ENCODE measurements at regions not wholly inside any gene's neighbourhood (a gene's known extent, or its start where the extent isn't known, plus 50 kb on each side); places are given as distances from the start of the nearest gene placed in this dataset.

DNA sequence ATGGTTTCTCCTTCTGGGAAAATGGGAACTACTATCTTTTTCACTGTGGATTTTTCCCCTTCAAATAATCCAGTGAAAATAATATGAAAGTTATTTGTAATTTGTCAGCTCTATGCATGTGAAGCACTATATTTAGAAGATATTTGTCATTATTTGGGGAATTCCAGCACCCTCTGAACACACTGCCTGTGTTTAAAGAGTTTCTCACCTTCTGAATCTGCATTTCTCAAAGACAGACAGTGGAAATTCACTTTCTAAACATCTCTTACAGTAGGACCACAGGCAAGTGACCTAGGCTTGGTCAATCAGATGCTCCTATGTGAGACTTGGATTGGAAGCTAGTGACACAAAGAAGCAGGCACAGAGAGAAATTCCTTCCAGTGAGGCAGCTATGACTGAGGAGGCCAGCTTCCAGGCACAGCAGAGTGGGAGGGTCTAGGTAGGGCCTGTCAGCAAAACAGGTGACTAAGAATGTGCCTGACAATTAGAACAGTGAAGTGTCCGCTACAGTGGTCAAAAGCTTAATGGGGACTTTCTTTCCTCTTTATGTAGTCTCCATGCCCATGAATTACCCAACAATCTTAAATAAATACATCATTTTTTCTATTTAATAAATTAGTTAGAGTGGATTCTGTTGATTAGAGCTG is 167.2 kb downstream of the HMHB1 start:
- Histone ChIP-seq H3K9me3 (ENCODE audit: control insufficient read depth, insufficient read depth, low read depth, low read length) (no peaks in the 10 kb centered on the region), H3K36me3 (ENCODE audit: control insufficient read depth in 2 of 2, insufficient read depth in 1 of 2, low read length in 2 of 2) (no peaks in the 10 kb centered on the region), H3K4me1 (ENCODE audit: control insufficient read depth, insufficient read depth, low read length) (no peaks in the 10 kb centered on the region), H3K4me3 (ENCODE audit: low read depth, low read length) (no peak overlapping the region), H3K27ac (ENCODE audit: extremely low read depth, low read depth, low read length) (no peak overlapping the region)
- TF ChIP-seq ZNF324 (tag by site-specific recombination; IDR thresholded peaks at IDR 0.05) (no peak), BCL11A (tag by site-specific recombination; IDR thresholded peaks at IDR 0.05; ENCODE audit: low read depth) (no peak), ZNF335 (tag by site-specific recombination; conservative IDR thresholded peaks at IDR 0.05) (peak; percentile 55; the same call in 1 of the 2 replicates)
- TF ChIP-seq, protein P1, sequence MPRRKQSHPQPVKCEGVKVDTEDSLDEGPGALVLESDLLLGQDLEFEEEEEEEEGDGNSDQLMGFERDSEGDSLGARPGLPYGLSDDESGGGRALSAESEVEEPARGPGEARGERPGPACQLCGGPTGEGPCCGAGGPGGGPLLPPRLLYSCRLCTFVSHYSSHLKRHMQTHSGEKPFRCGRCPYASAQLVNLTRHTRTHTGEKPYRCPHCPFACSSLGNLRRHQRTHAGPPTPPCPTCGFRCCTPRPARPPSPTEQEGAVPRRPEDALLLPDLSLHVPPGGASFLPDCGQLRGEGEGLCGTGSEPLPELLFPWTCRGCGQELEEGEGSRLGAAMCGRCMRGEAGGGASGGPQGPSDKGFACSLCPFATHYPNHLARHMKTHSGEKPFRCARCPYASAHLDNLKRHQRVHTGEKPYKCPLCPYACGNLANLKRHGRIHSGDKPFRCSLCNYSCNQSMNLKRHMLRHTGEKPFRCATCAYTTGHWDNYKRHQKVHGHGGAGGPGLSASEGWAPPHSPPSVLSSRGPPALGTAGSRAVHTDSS (tag by site-specific recombination; IDR thresholded peaks at IDR 0.05), result no peak
- TF ChIP-seq, protein P2, sequence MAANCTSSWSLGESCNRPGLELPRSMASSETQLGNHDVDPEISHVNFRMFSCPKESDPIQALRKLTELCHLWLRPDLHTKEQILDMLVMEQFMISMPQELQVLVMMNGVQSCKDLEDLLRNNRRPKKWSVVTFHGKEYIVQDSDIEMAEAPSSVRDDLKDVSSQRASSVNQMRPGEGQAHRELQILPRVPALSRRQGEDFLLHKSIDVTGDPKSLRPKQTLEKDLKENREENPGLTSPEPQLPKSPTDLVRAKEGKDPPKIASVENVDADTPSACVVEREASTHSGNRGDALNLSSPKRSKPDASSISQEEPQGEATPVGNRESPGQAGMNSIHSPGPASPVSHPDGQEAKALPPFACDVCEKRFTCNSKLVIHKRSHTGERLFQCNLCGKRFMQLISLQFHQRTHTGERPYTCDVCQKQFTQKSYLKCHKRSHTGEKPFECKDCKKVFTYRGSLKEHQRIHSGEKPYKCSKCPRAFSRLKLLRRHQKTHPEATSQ (tag by site-specific recombination; IDR thresholded peaks at IDR 0.05), result no peak
- ChIA-PET CTCF (interaction anchor here (0.6 to 3.1 kb wide), 5 partner anchors 11 to 1261 kb away, joined by 3 to 18 read pairs (median 3); no protein-coding TSS in a partner anchor), POLR2A (no interaction called here)

DNA sequence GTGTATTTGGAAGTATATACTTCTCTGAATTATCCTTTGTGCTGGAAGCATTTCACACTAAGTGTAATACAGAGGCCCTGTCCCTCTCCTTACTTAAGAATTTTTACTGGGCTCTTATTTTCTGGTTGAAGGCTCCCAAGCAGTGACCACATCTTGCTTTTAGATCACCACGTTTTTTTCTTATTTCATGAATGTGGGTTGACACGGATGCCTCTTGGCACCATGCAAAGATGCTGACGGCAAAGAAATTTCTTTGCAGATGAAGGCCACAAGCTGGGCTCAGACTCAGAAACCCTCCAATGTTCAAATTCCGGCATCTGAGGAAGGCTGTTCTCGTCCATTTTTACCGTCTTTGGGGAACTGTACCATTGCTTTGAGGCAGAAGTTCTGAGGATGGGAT is 168.5 kb downstream of the HMHB1 start:
- CTCF ChIA-PET, result no interaction called here
- H3K9me3 ChIP-seq (ENCODE audit: control insufficient read depth, insufficient read depth, low read depth, low read length), result no peaks in the 10 kb centered on the region
- TF ChIP-seq ZNF394 (tag by site-specific recombination; IDR thresholded peaks at IDR 0.05; ENCODE audit: borderline replicate concordance), result no peak
- TF ChIP-seq, protein P3, sequence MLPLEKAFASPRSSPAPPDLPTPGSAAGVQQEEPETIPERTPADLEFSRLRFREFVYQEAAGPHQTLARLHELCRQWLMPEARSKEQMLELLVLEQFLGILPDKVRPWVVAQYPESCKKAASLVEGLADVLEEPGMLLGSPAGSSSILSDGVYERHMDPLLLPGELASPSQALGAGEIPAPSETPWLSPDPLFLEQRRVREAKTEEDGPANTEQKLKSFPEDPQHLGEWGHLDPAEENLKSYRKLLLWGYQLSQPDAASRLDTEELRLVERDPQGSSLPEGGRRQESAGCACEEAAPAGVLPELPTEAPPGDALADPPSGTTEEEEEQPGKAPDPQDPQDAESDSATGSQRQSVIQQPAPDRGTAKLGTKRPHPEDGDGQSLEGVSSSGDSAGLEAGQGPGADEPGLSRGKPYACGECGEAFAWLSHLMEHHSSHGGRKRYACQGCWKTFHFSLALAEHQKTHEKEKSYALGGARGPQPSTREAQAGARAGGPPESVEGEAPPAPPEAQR (tag by site-specific recombination; IDR thresholded peaks at IDR 0.05), result no peak
- no peak for TF ChIP-seq ZNF514 (tag by site-specific recombination; IDR thresholded peaks at IDR 0.05)
- no peak for TF ChIP-seq SCRT2 (tag by site-specific recombination; IDR thresholded peaks at IDR 0.05)
- no peak for TF ChIP-seq ZNF660 (tag by site-specific recombination; IDR thresholded peaks at IDR 0.05)
- TF ChIP-seq, protein P4, sequence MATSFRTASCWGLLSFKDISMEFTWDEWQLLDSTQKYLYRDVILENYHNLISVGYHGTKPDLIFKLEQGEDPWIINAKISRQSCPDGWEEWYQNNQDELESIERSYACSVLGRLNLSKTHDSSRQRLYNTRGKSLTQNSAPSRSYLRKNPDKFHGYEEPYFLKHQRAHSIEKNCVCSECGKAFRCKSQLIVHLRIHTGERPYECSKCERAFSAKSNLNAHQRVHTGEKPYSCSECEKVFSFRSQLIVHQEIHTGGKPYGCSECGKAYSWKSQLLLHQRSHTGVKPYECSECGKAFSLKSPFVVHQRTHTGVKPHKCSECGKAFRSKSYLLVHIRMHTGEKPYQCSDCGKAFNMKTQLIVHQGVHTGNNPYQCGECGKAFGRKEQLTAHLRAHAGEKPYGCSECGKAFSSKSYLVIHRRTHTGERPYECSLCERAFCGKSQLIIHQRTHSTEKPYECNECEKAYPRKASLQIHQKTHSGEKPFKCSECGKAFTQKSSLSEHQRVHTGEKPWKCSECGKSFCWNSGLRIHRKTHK (tag by site-specific recombination; IDR thresholded peaks at IDR 0.05), result no peak
- TF ChIP-seq, protein P5, sequence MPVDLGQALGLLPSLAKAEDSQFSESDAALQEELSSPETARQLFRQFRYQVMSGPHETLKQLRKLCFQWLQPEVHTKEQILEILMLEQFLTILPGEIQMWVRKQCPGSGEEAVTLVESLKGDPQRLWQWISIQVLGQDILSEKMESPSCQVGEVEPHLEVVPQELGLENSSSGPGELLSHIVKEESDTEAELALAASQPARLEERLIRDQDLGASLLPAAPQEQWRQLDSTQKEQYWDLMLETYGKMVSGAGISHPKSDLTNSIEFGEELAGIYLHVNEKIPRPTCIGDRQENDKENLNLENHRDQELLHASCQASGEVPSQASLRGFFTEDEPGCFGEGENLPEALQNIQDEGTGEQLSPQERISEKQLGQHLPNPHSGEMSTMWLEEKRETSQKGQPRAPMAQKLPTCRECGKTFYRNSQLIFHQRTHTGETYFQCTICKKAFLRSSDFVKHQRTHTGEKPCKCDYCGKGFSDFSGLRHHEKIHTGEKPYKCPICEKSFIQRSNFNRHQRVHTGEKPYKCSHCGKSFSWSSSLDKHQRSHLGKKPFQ (tag by site-specific recombination; IDR thresholded peaks at IDR 0.05), result no peak
- TF ChIP-seq, protein P6, sequence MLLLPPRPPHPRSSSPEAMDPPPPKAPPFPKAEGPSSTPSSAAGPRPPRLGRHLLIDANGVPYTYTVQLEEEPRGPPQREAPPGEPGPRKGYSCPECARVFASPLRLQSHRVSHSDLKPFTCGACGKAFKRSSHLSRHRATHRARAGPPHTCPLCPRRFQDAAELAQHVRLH (tag by site-specific recombination; IDR thresholded peaks at IDR 0.05), result no peak

More for the DNA sequence above, 168.5 kb downstream of the HMHB1 start:
- Histone ChIP-seq H3K36me3 (ENCODE audit: control insufficient read depth in 2 of 2, insufficient read depth in 1 of 2, low read length in 2 of 2) (no peaks in the 10 kb centered on the region), H3K4me1 (ENCODE audit: control insufficient read depth, insufficient read depth, low read length) (no peaks in the 10 kb centered on the region), H3K4me3 (ENCODE audit: low read depth, low read length) (no peak overlapping the region), H3K27ac (ENCODE audit: extremely low read depth, low read depth, low read length) (no peak overlapping the region)
- POLR2A ChIA-PET, result no interaction called here
